IMR-90 (cell line): ENCODE measurements at regions not wholly inside any gene's neighbourhood (a gene's known extent, or its start where the extent isn't known, plus 50 kb on each side); places are given as distances from the start of the nearest gene placed in this dataset.

Source experiments
- BHLHE40 ChIP-seq: fragments of 150-350 bp; IDR thresholded peaks from 2 replicates; pipeline ENCODE4 v1.6.1; 2016; ENCODE audit warnings: mild to moderate bottlenecking, low read depth, low read length
- CHD1 ChIP-seq: IDR thresholded peaks from 2 replicates; pipeline ENCODE4 v1.6.1; 2012; ENCODE audit warnings: low read depth, low read length, improper control_type of control experiment
- ELK1 ChIP-seq: fragments of 150-350 bp; IDR thresholded peaks from 2 replicates; pipeline ENCODE4 v1.6.1; 2016; ENCODE audit warnings: low read depth, mild to moderate bottlenecking, low read length, moderate library complexity, borderline replicate concordance
- NFE2L2 ChIP-seq: fragments of 150-350 bp; IDR thresholded peaks from 2 replicates; pipeline ENCODE4 v1.6.1; 2016; ENCODE audit warnings: low read depth, mild to moderate bottlenecking, low read length
- RAD21 ChIP-seq: IDR thresholded peaks from 2 replicates; pipeline ENCODE4 v1.6.1; 2012; ENCODE audit warnings: low read length, improper control_type of control experiment
- USF2 ChIP-seq: fragments of 150-350 bp; IDR thresholded peaks from 2 replicates; pipeline ENCODE4 v1.6.1; 2017; ENCODE audit warnings: mild to moderate bottlenecking, antibody characterized with exemption, low read length, low read depth
- TF ChIP-seq, protein P1 (sequence below): conservative IDR thresholded peaks from 2 replicates; pipeline ENCODE4 v1.5.1; 2012; ENCODE audit warnings: mild to moderate bottlenecking, low read depth, low read length, improper control_type of control experiment

GRCh38 chr2:184463102-184463865 is 135.0 kb upstream of the ZNF804A start:
- TF ChIP-seq, protein P1, sequence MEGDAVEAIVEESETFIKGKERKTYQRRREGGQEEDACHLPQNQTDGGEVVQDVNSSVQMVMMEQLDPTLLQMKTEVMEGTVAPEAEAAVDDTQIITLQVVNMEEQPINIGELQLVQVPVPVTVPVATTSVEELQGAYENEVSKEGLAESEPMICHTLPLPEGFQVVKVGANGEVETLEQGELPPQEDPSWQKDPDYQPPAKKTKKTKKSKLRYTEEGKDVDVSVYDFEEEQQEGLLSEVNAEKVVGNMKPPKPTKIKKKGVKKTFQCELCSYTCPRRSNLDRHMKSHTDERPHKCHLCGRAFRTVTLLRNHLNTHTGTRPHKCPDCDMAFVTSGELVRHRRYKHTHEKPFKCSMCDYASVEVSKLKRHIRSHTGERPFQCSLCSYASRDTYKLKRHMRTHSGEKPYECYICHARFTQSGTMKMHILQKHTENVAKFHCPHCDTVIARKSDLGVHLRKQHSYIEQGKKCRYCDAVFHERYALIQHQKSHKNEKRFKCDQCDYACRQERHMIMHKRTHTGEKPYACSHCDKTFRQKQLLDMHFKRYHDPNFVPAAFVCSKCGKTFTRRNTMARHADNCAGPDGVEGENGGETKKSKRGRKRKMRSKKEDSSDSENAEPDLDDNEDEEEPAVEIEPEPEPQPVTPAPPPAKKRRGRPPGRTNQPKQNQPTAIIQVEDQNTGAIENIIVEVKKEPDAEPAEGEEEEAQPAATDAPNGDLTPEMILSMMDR: no peak
- TF ChIP-seq USF2 (no peak), BHLHE40 (no peak), NFE2L2 (no peak), CHD1 (no peak), RAD21 (no peak), ELK1 (no peak)
